Right atrium auricular region (tissue), 2 donors: ENCODE measurements at regions not wholly inside any gene's neighbourhood (a gene's known extent, or its start where the extent isn't known, plus 50 kb on each side); places are given as distances from the start of the nearest gene placed in this dataset.

Experiments
- DNase-seq: peaks from one replicate; pipeline ENCODE4 v3.0.0-alpha.2; 2019; ENCODE audit warnings: low spot score
- H3K27ac ChIP-seq, 2 donors: fragments of 200-600 bp; sonication (generic); 1 replicate in 1 of 2; 2 replicates in 1 of 2; pipeline ENCODE4 v1.5.1; 2016 to 2019
- H3K27me3 ChIP-seq, 2 donors: fragments of 200-600 bp; sonication (generic); one replicate each; pipeline versions ENCODE4 v1.5.1 to v1.6.0; 2017 to 2019
- H3K36me3 ChIP-seq: fragments of 200-600 bp; sonication (generic); one replicate; pipeline ENCODE4 v1.5.1; 2016
- H3K4me1 ChIP-seq, 2 donors: fragments of 200-600 bp; sonication (generic); one replicate each; pipeline versions ENCODE4 v1.5.1 to v1.6.0; 2017 to 2019
- H3K4me3 ChIP-seq, 2 donors: fragments of 200-600 bp; sonication (generic); 1 replicate in 1 of 2; 2 replicates in 1 of 2; pipeline ENCODE4 v1.5.1; 2017 to 2019; ENCODE audit warnings: mild to moderate bottlenecking in 1 of 2, moderate library complexity in 1 of 2
- H3K9me3 ChIP-seq, 2 donors: fragments of 200-600 bp; sonication (generic); one replicate each; pipeline ENCODE4 v1.5.1; 2019
- TF ChIP-seq, protein P1 (sequence below), 2 donors: fragments of 200-600 bp; sonication (generic); IDR thresholded peaks; one replicate each; pipeline ENCODE4 v1.5.1; 2019; ENCODE audit warnings: antibody characterized with exemption in 2 of 2

- Histone ChIP-seq H3K27me3 (no peaks in the 10 kb centered on the region), H3K9me3 (peaks cover 0 to 10% of the 10 kb centered on the region in 2 donors), H3K4me1 (no peaks in the 10 kb centered on the region), H3K36me3 (no peaks in the 10 kb centered on the region), H3K4me3 (no peak overlapping the region), H3K27ac (no peak overlapping the region)
- TF ChIP-seq, protein P1, sequence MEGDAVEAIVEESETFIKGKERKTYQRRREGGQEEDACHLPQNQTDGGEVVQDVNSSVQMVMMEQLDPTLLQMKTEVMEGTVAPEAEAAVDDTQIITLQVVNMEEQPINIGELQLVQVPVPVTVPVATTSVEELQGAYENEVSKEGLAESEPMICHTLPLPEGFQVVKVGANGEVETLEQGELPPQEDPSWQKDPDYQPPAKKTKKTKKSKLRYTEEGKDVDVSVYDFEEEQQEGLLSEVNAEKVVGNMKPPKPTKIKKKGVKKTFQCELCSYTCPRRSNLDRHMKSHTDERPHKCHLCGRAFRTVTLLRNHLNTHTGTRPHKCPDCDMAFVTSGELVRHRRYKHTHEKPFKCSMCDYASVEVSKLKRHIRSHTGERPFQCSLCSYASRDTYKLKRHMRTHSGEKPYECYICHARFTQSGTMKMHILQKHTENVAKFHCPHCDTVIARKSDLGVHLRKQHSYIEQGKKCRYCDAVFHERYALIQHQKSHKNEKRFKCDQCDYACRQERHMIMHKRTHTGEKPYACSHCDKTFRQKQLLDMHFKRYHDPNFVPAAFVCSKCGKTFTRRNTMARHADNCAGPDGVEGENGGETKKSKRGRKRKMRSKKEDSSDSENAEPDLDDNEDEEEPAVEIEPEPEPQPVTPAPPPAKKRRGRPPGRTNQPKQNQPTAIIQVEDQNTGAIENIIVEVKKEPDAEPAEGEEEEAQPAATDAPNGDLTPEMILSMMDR (IDR thresholded peaks at IDR 0.05), result no peak
- no peak for DNase-seq
Observed at GRCh38 chr5:68494771-68495170, 279.2 kb downstream of the PIK3R1 start.

- no peak overlapping the region for H3K27ac ChIP-seq
- H3K4me3 ChIP-seq, result no peak overlapping the region
- H3K9me3 ChIP-seq, result peaks cover 0 to 10% of the 10 kb centered on the region in 2 donors
- no peak for DNase-seq
- TF ChIP-seq, protein P1 (IDR thresholded peaks at IDR 0.05), result no peak
- no peaks in the 10 kb centered on the region for H3K27me3 ChIP-seq
- H3K4me1 ChIP-seq, result no peaks in the 10 kb centered on the region
- no peaks in the 10 kb centered on the region for H3K36me3 ChIP-seq
Observed at GRCh38 chr5:68499987-68500386, 284.4 kb downstream of the PIK3R1 start.

DNA sequence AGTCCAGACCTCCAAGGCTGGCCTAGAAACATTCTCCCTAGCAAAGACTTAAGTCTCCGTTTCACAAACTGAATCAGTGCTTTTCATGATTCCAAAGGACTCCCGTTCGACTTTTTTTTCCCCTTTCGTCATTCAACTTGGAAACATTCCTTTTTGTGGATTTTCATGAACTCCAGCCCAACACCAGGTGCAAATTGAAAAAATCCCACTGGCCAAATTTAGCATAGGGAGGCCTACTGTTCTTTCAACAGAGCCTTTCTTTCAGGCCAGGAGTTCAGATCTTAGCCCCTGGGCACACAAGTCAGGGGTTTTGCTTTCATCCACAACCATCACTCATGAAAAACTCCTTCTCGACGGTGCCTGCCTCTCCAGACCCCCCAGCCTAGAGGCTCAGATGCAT lies 285.3 kb downstream of the PIK3R1 start:
- no peak overlapping the region for H3K4me3 ChIP-seq
- no peak overlapping the region for H3K27ac ChIP-seq
- no peaks in the 10 kb centered on the region for H3K27me3 ChIP-seq
- TF ChIP-seq, protein P1 (IDR thresholded peaks at IDR 0.05), result no peak
- DNase-seq, result no peak
- H3K9me3 ChIP-seq, result peaks cover 0 to 10% of the 10 kb centered on the region in 2 donors
- H3K4me1 ChIP-seq, result no peaks in the 10 kb centered on the region
- H3K36me3 ChIP-seq, result no peaks in the 10 kb centered on the region

DNA sequence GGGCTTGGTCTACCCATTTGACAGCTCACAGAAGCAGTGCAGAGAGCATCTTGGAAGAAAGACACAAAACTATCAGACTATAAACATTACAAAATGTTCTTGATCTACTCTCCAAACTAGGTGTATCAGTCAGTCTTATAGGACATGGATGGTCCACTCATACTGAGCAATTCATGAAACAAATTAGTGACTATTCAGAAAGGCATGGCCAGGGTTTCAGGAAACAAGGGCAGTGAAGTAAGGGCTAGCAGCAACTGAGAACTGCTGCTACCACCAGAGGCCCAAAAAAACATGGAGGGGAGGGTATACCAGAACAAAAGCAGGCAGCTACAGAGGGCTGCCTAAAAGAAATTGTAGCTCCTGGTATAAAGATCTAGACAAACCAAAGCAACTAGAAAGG lies 287.0 kb downstream of the PIK3R1 start:
- TF ChIP-seq, protein P1 (IDR thresholded peaks at IDR 0.05), result no peak
- H3K27ac ChIP-seq, result no peak overlapping the region
- H3K9me3 ChIP-seq, result peaks cover 0 to 3% of the 10 kb centered on the region in 2 donors
- H3K36me3 ChIP-seq, result no peaks in the 10 kb centered on the region
- no peak overlapping the region for H3K4me3 ChIP-seq
- no peaks in the 10 kb centered on the region for H3K27me3 ChIP-seq
- DNase-seq, result no peak
- no peaks in the 10 kb centered on the region for H3K4me1 ChIP-seq

- H3K4me3 ChIP-seq, result no peak overlapping the region
- no peaks in the 10 kb centered on the region for H3K27me3 ChIP-seq
- TF ChIP-seq, protein P1 (IDR thresholded peaks at IDR 0.05), result no peak
- no peaks in the 10 kb centered on the region for H3K4me1 ChIP-seq
- H3K36me3 ChIP-seq, result no peaks in the 10 kb centered on the region
- no peak overlapping the region for H3K27ac ChIP-seq
- H3K9me3 ChIP-seq, result no peaks in the 10 kb centered on the region
- no peak for DNase-seq
Observed at GRCh38 chr5:68504306-68504705, 288.8 kb downstream of the PIK3R1 start.
